ENCODE measurements at regions not wholly inside any gene's neighbourhood (a gene's known extent, or its start where the extent isn't known, plus 50 kb on each side); places are given as distances from the start of the nearest gene placed in this dataset.

GRCh38 chr3:124663690-124664089 lies 66.6 kb upstream of the UMPS start:
- peak overlapping the region; percentile 41 for H3K27ac Mint-ChIP-seq
- no peaks in the 10 kb centered on the region for H3K9me3 Mint-ChIP-seq
- H3K4me1 Mint-ChIP-seq (ENCODE audit: unreplicated experiment) = no peaks in the 10 kb centered on the region
- H3K27me3 Mint-ChIP-seq = no peaks in the 10 kb centered on the region
- DNase-seq (ENCODE audit: extremely low spot score, unreplicated experiment) = no peak
- peaks cover 13% of the 10 kb centered on the region for H3K36me3 Mint-ChIP-seq
- TF ChIP-seq CTCF (conservative IDR thresholded peaks at IDR 0.05) = no peak
- no peak overlapping the region for H3K4me3 Mint-ChIP-seq

DNA sequence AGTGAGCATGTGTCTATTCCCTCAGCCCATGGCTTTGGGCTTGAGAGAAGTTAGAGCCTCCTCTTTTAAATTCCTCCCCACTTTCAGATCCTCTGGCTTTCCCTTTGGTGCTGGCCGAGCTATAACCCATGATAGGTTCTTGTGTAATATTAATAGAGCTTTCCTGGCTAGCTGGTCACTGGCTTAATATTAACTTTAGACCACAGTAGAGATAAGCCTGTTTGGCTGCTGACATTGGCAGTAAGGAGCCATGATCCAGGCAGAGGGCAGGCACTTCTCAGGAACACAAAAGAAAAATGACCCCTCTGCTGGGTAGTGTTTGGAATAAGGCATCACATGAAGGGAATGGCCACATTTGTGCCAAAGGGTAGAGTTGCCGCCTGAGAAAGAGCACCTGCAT lies 65.4 kb upstream of the UMPS start:
- no peak overlapping the region for H3K27ac Mint-ChIP-seq
- TF ChIP-seq CTCF (conservative IDR thresholded peaks at IDR 0.05) = no peak
- no peak for DNase-seq (ENCODE audit: extremely low spot score, unreplicated experiment)
- H3K4me3 Mint-ChIP-seq = no peak overlapping the region
- H3K36me3 Mint-ChIP-seq = peaks cover 13% of the 10 kb centered on the region
- H3K4me1 Mint-ChIP-seq (ENCODE audit: unreplicated experiment) = no peaks in the 10 kb centered on the region
- no peaks in the 10 kb centered on the region for H3K27me3 Mint-ChIP-seq
- H3K9me3 Mint-ChIP-seq = no peaks in the 10 kb centered on the region

DNA sequence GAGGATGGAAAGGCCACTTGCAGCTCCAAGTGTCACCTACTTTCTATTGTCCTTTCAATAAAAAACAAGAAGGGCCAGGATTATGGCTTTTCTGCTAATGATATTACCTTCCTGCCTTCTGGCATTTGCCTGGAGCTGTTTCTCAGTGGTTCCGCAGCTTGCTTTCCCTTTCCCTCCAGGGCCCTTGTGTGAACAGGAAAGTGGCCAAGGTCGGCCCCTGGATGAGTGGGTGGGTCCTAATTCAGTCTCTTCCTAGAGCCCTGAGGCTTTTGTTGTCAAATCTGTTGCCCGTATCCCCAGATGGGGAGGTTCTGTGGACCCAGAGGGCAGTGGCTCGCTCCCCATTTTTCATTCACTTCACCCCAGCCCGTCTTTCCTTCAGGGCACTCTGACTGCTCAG lies 64.2 kb upstream of the UMPS start:
- no peak overlapping the region for H3K27ac Mint-ChIP-seq
- no peak for TF ChIP-seq CTCF (conservative IDR thresholded peaks at IDR 0.05)
- no peaks in the 10 kb centered on the region for H3K9me3 Mint-ChIP-seq
- no peak for DNase-seq (ENCODE audit: extremely low spot score, unreplicated experiment)
- peaks cover 17% of the 10 kb centered on the region for H3K36me3 Mint-ChIP-seq
- H3K4me3 Mint-ChIP-seq = no peak overlapping the region
- H3K27me3 Mint-ChIP-seq = no peaks in the 10 kb centered on the region
- no peaks in the 10 kb centered on the region for H3K4me1 Mint-ChIP-seq (ENCODE audit: unreplicated experiment)

- Mint-ChIP-seq H3K4me3 (no peak overlapping the region), H3K27ac (no peak overlapping the region), H3K9me3 (no peaks in the 10 kb centered on the region), H3K36me3 (peaks cover 26% of the 10 kb centered on the region), H3K27me3 (no peaks in the 10 kb centered on the region), H3K4me1 (ENCODE audit: unreplicated experiment) (no peaks in the 10 kb centered on the region)
- DNase-seq (ENCODE audit: extremely low spot score, unreplicated experiment) = no peak
- TF ChIP-seq CTCF (conservative IDR thresholded peaks at IDR 0.05) = no peak
These were observed 60.8 kb upstream of the UMPS start for GRCh38 chr3:124669470-124669869.

- H3K27ac Mint-ChIP-seq = no peak overlapping the region
- DNase-seq (ENCODE audit: extremely low spot score, unreplicated experiment) = no peak
- H3K27me3 Mint-ChIP-seq = no peaks in the 10 kb centered on the region
- no peak overlapping the region for H3K4me3 Mint-ChIP-seq
- no peaks in the 10 kb centered on the region for H3K9me3 Mint-ChIP-seq
- peaks cover 32% of the 10 kb centered on the region for H3K36me3 Mint-ChIP-seq
- no peaks in the 10 kb centered on the region for H3K4me1 Mint-ChIP-seq (ENCODE audit: unreplicated experiment)
- TF ChIP-seq CTCF (conservative IDR thresholded peaks at IDR 0.05) = no peak
These were observed 59.1 kb upstream of the UMPS start for GRCh38 chr3:124671106-124671505.

- TF ChIP-seq CTCF (conservative IDR thresholded peaks at IDR 0.05) = no peak
- Mint-ChIP-seq H3K4me1 (ENCODE audit: unreplicated experiment) (no peaks in the 10 kb centered on the region), H3K27ac (no peak overlapping the region), H3K9me3 (no peaks in the 10 kb centered on the region), H3K4me3 (no peak overlapping the region), H3K36me3 (peaks cover 38% of the 10 kb centered on the region), H3K27me3 (no peaks in the 10 kb centered on the region)
- DNase-seq (ENCODE audit: extremely low spot score, unreplicated experiment) = no peak
These were observed 55.9 kb upstream of the UMPS start for GRCh38 chr3:124674336-124674735.
